GM21423 (cell line): ENCODE measurements at regions not wholly inside any gene's neighbourhood (a gene's known extent, or its start where the extent isn't known, plus 50 kb on each side); places are given as distances from the start of the nearest gene placed in this dataset.
"Not testable (repeated sequence)": the region's sequence is repeated elsewhere in the genome, so short reads cannot be mapped to it uniquely, and the experiment has no call there.

Experiments used
- ATAC-seq: cut with Tn5 transposase; IDR thresholded peaks from one replicate; pipeline ENCODE4 v1.9.1; 2021; ENCODE audit warnings: mild to moderate bottlenecking, moderate library complexity; ENCODE audit not compliant: unreplicated experiment

DNA sequence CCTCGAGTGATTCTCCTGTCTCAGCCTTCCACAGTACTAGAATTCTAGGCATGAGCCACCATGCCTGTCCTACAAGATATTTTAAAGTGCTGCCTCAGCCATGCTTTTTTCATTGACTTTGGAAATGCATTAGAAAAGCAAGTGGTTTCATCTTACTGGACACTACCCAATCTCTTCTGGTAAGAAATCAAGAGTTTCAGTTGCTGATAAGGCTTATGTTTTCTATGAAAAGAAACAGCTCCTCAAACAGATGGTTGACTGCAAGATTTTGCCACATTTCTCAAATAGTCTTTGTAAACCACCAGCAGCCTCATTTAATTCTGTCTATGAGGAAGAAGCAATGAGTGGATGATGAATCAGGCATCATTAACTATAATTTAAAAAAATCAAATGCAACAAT, 264.5 kb upstream of the LRP1B start:
- no peak for ATAC-seq

DNA sequence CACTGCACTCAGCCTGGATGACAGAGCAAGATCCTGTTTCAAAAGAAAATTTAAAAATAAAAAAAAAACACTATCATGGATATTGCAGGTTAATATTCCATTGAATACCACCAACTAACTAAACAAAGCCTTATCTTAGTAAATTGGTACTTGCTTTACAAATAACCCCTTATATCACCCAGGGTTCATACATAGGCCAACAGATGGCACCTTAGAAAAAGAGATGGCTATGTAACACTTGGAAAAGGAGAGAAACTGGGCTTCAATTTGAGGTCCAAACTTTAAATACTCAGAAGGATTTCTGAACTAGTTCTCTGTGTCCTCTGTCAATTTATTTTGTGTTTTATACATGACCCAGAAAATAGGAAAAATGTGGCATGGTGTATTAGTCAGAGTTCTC, 249.6 kb upstream of the LRP1B start:
- no peak for ATAC-seq

- ATAC-seq = not testable (repeated sequence)
Observed at GRCh38 chr2:142362069-142362468, 231.3 kb upstream of the LRP1B start.

DNA sequence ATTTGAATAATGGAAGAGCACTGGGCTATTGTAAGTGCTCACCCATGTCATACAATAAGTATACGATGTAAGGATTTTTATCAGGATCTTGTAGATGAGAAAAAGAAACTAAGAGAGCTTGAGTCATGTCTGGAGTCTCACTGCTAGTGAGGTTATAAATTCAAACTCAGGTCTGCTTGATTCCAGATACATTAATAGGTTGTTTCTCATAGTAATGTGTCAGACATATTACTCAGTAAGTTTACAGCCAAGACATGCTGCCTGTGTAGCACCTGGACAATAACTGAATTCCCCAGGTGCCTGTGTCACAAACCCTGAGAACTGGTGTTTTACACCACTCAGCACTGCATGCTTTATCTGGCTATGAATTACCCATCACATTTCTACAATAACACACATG, 216.9 kb upstream of the LRP1B start:
- no peak for ATAC-seq

GRCh38 chr2:142339261-142339660, 208.4 kb upstream of the LRP1B start:
- no peak for ATAC-seq

DNA sequence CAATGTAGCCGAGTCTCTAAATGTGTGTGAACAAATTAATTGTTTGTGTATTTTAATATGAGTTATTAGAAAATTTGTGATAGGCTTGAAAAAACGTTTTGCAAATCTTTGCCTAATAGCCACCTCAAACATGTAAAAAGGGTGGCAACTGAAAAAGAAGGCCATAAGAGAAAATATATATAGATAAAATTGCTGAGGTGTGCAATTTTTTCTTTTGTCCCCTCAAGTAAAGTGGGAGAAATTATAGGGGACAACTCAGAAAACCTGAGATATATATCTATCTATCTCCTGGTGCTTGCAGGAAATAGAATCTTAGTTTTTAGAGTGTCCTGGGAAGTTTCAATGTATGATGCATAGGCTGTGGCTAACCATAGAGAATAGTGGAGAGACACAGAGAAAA, 201.4 kb upstream of the LRP1B start:
- ATAC-seq = no peak

- no peak for ATAC-seq
Observed at GRCh38 chr2:142330458-142330857, 199.6 kb upstream of the LRP1B start.

GRCh38 chr2:142325870-142326269, 195.1 kb upstream of the LRP1B start:
- no peak for ATAC-seq

DNA sequence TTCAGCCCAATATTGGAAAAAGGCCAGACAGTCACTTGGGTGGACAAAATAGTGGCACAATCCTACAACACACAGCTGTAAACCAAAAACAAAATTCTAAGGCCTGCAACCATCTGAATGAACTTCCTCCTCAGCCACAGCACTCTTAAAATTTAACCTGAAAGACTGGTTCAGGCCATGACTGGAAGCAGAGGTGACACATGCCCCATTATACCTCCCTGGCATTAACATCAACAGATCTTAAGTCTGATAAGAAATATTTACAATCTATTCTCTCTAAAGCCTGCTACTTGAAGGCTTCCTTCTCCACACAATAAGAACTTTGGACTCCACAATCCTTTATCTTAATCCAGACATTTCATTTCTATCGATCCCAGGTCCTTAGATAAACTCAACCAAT, 192.4 kb upstream of the LRP1B start:
- no peak for ATAC-seq

DNA sequence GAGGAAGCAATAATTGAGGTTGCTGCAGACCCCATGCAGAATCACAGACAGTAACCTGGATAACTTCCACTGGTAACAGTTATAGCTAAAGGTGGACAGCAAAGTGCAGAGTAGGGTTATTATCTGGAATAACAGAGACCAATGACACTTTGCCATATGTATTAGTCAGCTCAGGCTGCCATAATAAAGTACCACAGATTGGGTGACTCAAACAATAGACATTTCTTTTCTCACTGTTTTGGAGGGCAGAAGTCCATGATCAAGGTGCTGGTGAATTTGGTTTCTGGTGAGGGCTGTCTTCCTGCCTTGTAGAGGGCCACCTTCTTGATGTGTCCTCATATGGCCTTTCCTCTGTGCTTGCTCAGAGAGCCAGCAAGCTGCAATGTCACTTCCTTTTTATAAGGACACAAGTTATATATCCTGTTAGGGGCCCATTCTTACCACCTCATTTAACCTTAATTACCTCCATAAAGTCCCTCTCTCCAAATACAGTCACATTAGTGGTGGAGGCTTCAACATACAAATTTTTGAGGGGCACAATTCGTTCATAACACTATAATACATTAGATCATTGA, 191.0 kb upstream of the LRP1B start:
- ATAC-seq = no peak

DNA sequence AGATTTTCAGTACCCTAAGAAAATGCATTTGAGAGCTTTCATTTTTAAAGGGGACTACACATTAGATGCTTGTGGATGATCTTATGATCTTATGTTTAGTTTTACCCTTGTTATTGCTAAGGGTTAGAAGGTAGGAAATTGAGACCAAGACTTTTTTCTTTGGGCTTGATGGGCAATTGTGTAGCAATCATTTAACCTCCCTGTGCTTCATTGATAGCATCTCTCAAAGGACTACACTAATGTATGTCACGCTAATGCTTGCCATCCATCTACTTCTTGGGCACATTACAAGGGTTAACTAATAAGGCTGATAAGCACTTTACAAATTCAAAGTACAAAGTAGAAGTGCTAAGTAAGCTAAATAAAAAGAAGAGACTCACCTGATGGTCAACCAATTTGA, 189.3 kb upstream of the LRP1B start:
- ATAC-seq = no peak

- ATAC-seq = no peak
Observed at GRCh38 chr2:142316049-142316448, 185.2 kb upstream of the LRP1B start.

GRCh38 chr2:142315346-142315745, 184.5 kb upstream of the LRP1B start:
- ATAC-seq = no peak

- no peak for ATAC-seq
Observed at GRCh38 chr2:142314164-142314563, 183.3 kb upstream of the LRP1B start.

GRCh38 chr2:142310530-142310929, 179.7 kb upstream of the LRP1B start:
- ATAC-seq = no peak

DNA sequence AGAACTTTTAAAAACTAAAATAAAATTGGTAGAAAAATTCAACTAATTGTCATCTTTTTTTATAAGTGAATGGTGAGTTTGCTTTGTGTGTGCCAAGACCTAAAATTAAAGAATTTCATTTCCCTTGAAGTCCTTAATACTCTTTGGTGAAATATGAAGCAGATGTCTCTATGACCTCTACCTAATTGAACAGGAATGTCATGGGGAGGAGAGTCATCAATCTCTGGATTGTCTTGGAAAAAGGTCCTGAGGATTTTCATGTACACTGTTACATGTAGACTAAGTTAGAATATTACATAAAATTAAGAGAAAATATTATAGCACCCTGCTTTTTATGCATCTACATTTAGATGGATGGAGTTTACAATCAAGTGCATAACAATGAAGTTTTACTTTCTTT, 177.9 kb upstream of the LRP1B start:
- no peak for ATAC-seq

DNA sequence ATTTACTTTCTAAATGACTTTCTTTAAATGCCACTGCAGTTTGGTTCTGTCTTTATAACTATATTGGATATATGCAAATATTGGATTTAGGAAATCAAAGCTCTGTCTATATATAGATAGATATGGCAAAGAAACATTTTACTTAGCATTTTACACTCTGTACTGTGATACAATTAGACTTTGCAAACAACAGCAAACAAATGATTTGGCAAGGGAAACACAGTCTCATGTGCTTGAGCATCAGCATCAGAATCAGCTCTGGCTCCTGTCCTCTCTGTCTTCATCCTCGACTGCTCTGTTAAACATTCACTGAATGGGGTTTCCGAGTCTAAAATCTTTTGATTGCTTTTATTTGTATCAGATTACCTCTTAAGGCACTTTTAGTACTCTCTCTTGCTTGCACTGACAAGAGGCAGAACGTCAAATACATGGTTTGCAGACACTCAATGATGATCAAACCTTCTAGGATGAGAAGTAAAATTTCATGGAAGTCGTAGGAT, 176.8 kb upstream of the LRP1B start:
- ATAC-seq = no peak

DNA sequence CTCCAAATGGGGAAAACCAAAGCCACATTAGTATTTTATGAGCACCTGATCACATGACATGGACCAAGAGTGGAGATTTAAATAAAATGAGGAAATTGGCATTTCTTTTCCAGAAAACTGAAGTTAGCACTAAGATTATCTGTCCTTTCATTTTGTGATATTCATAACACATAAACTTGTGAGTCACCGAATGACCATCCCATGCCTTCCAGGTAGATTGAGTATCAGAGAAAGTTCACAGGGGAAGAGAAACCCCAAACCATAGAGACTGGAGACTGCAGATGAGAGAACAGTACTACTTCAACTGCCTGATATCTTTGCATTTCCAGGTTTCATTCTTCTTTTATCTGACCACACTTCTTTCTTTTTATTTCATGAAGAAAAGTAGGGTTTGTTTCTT, 176.3 kb upstream of the LRP1B start:
- no peak for ATAC-seq

- no peak for ATAC-seq
Observed at GRCh38 chr2:142306131-142306530, 175.3 kb upstream of the LRP1B start.

GRCh38 chr2:142300517-142300916, 169.7 kb upstream of the LRP1B start:
- ATAC-seq = no peak

- ATAC-seq = no peak
Observed at GRCh38 chr2:142299021-142299420, 168.2 kb upstream of the LRP1B start.

DNA sequence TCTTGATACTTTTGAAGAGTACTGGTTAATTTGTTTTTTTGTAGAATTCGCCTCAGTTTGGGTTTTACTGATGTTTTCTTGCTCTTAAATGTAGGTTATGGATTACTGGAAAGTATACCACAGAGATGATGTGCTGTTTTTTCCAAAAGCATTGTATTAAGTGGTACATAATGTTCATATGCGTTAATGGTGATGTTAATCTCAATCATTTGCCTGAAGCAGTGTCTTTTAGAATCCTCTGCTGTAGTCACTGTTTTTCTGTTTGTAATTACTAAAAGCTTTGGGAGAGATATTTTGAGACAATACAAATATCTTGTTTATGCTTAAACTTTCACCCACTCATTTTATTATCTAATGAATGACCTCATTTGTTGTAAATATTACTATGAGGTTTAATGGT, 163.4 kb upstream of the LRP1B start:
- ATAC-seq = no peak

DNA sequence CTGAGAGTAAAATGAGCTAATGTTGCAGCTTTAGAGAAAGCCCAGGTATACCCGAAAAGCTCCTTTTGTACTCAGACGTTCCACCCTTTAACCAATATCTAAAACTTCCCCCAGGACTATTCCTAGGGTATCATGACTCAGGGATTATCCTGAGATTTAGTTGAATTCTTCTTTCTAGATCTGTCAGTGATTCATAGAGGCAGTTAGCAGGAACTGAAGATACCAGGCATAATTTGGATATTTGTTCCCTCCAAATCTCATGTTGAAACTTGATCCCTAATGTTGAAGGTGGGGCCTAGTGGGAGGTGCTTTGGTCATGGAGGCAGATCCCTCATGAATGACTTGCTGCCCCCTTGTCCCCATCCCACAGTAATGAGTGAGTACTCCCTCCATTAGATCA, 161.2 kb upstream of the LRP1B start:
- ATAC-seq = no peak
